H1 (cell line): ENCODE measurements at regions not wholly inside any gene's neighbourhood (a gene's known extent, or its start where the extent isn't known, plus 50 kb on each side); places are given as distances from the start of the nearest gene placed in this dataset.

ENCODE experiments used
- CTCF ChIA-PET: fragments of 300-600 bp; sonication (Branson Sonifier 250); formaldehyde crosslinking; loops from one replicate; lab custom pipeline; 2021; ENCODE audit not compliant: partially characterized antibody; lab: Charles Lee
- POLR2A ChIA-PET: fragments of 300-600 bp; sonication (Branson Sonifier 250); formaldehyde crosslinking; loops from one replicate; lab custom pipeline; 2021; ENCODE audit warnings: inconsistent platforms; ENCODE audit not compliant: partially characterized antibody; lab: Charles Lee
- DNase-seq, 2 experiments: peaks; one replicate each; pipeline versions ENCODE4 v3.0.0 to v3.0.0-alpha.2; 2010 to 2022; ENCODE audit warnings: low spot score in 2 of 2, low read depth in 1 of 2, mixed read lengths in 1 of 2
- FAIRE-seq: peaks from 2 replicates; lab custom pipeline; 2011; peaks lifted over from hg19 to GRCh38; lab: Jason Lieb, UNC
- H2AFZ ChIP-seq: 2 replicates; pipeline ENCODE4 v1.8.1; 2012; ENCODE audit warnings: low read length, inconsistent platforms
- H2AK5ac ChIP-seq: 2 replicates; pipeline ENCODE4 v1.6.1; 2013; ENCODE audit warnings: low read depth, low read length
- H2BK120ac ChIP-seq: replicated peaks from 2 replicates; pipeline ENCODE3; 2013; ENCODE audit warnings: low read depth, low read length, inconsistent platforms
- H2BK12ac ChIP-seq: 2 replicates; pipeline ENCODE4 v1.6.1; 2013; ENCODE audit warnings: low read depth, low read length
- H2BK15ac ChIP-seq: 2 replicates; pipeline ENCODE4 v1.6.1; 2013; ENCODE audit warnings: low read length
- H2BK20ac ChIP-seq: 2 replicates; pipeline ENCODE4 v1.6.1; 2013; ENCODE audit warnings: low read length
- H2BK5ac ChIP-seq: 2 replicates; pipeline ENCODE4 v1.6.1; 2013; ENCODE audit warnings: low read depth, low read length
- H3K14ac ChIP-seq: 2 replicates; pipeline ENCODE4 v1.6.1; 2013; ENCODE audit warnings: inconsistent platforms; ENCODE audit not compliant: insufficient read length
- H3K18ac ChIP-seq: 2 replicates; pipeline ENCODE4 v1.6.1; 2013; ENCODE audit warnings: low read length; ENCODE audit errors: extremely low read depth
- H3K23ac ChIP-seq: 2 replicates; pipeline ENCODE4 v1.6.1; 2013; ENCODE audit warnings: inconsistent platforms; ENCODE audit not compliant: insufficient read length
- H3K23me2 ChIP-seq: 2 replicates; pipeline ENCODE4 v1.6.1; 2013; ENCODE audit warnings: low read depth, low read length
- H3K27ac ChIP-seq: 2 replicates; pipeline ENCODE4 v1.6.1; 2011; ENCODE audit warnings: low read depth, low read length, inconsistent platforms
- H3K27me3 ChIP-seq, 4 experiments: replicated peaks in 1 of 4; 1 replicate in 1 of 4; 2 replicates in 3 of 4; pipeline versions ENCODE4 v1.6.1 to v1.8.1; 2011 to 2013; ENCODE audit warnings: low read length in 3 of 4, mild to moderate bottlenecking in 3 of 4, inconsistent platforms in 2 of 4, mixed read lengths in 2 of 4, moderate library complexity in 1 of 4; ENCODE audit not compliant: control insufficient read depth in 3 of 4, insufficient read depth in 3 of 4; ENCODE audit errors: extremely low read depth in 1 of 4
- H3K36me3 ChIP-seq, 4 experiments: 2 replicates each; pipeline versions ENCODE4 v1.6.1 to v1.8.1; 2011 to 2013; ENCODE audit warnings: mild to moderate bottlenecking in 4 of 4, low read length in 3 of 4, moderate library complexity in 2 of 4, control low read depth in 1 of 4, inconsistent platforms in 1 of 4; ENCODE audit not compliant: insufficient read depth in 4 of 4, control insufficient read depth in 2 of 4
- H3K4ac ChIP-seq: replicated peaks from 2 replicates; pipeline ENCODE3; 2013; ENCODE audit warnings: low read length, low read depth, mixed read lengths, inconsistent platforms; ENCODE audit not compliant: insufficient read length
- H3K4me1 ChIP-seq, 4 experiments: replicated peaks in 1 of 4; 1 replicate in 1 of 4; 2 replicates in 3 of 4; pipeline versions ENCODE4 v1.6.1 to v1.8.1; 2011 to 2013; ENCODE audit warnings: low read length in 3 of 4, inconsistent platforms in 2 of 4, mixed read lengths in 1 of 4; ENCODE audit not compliant: insufficient read depth in 4 of 4, control insufficient read depth in 3 of 4
- H3K4me2 ChIP-seq, 2 experiments: 2 replicates each; pipeline versions ENCODE4 v1.6.1 to v1.8.1; 2011 to 2013; ENCODE audit warnings: low read depth in 2 of 2, low read length in 2 of 2, control low read depth in 1 of 2, inconsistent platforms in 1 of 2, mild to moderate bottlenecking in 1 of 2; ENCODE audit not compliant: insufficient read depth in 1 of 2
- H3K4me3 ChIP-seq, 4 experiments: fragments of 200-600, 300-600 bp in 1 of 4; sonication (generic), shearing (Covaris generic), sonication (Bioruptor Twin) in 1 of 4; 2 replicates each; pipeline versions ENCODE4 v1.5.1 to v1.8.1; 2011 to 2016; ENCODE audit warnings: low read length in 4 of 4, low read depth in 3 of 4, control low read depth in 2 of 4, inconsistent platforms in 2 of 4, mild to moderate bottlenecking in 2 of 4, mixed read lengths in 1 of 4, moderate library complexity in 1 of 4; ENCODE audit not compliant: insufficient read depth in 2 of 4; ENCODE audit errors: extremely low read depth in 1 of 4
- H3K56ac ChIP-seq: replicated peaks from 2 replicates; pipeline ENCODE3; 2013; ENCODE audit warnings: low read depth, mild to moderate bottlenecking, mixed read lengths, low read length, inconsistent platforms; ENCODE audit not compliant: insufficient read length
- H3K79me1 ChIP-seq: 2 replicates; pipeline ENCODE4 v1.6.1; 2013; ENCODE audit warnings: low read depth, low read length, control low read depth
- H3K79me2 ChIP-seq, 2 experiments: 2 replicates each; pipeline versions ENCODE4 v1.6.1 to v1.8.1; 2012 to 2013; ENCODE audit warnings: low read length in 2 of 2, mild to moderate bottlenecking in 2 of 2, inconsistent platforms in 1 of 2; ENCODE audit not compliant: insufficient read depth in 2 of 2, control insufficient read depth in 1 of 2
- H3K9ac ChIP-seq, 4 experiments: replicated peaks in 1 of 4; 1 replicate in 1 of 4; 2 replicates in 3 of 4; pipeline versions ENCODE4 v1.6.1 to v1.8.1; 2011 to 2013; ENCODE audit warnings: low read depth in 3 of 4, low read length in 3 of 4, control low read depth in 2 of 4, mild to moderate bottlenecking in 2 of 4, moderate library complexity in 2 of 4, inconsistent platforms in 1 of 4; ENCODE audit errors: extremely low read depth in 1 of 4
- H3K9me3 ChIP-seq, 2 experiments: 2 replicates each; pipeline versions ENCODE4 v1.6.1 to v1.8.1; 2012 to 2013; ENCODE audit warnings: mild to moderate bottlenecking in 2 of 2, moderate library complexity in 2 of 2, control low read depth in 1 of 2, inconsistent platforms in 1 of 2, low read depth in 1 of 2, low read length in 1 of 2, mixed read lengths in 1 of 2; ENCODE audit not compliant: insufficient read depth in 2 of 2
- H4K20me1 ChIP-seq, 2 experiments: replicated peaks in 1 of 2; 2 replicates each; pipeline versions ENCODE3 to v1.8.1; 2011 to 2013; ENCODE audit warnings: inconsistent platforms in 2 of 2, low read length in 2 of 2, mild to moderate bottlenecking in 1 of 2; ENCODE audit not compliant: insufficient read depth in 2 of 2, control insufficient read depth in 1 of 2
- H4K5ac ChIP-seq: 2 replicates; pipeline ENCODE4 v1.6.1; 2013; ENCODE audit warnings: low read length, low read depth, mixed read lengths, inconsistent platforms; ENCODE audit not compliant: insufficient read length
- H4K8ac ChIP-seq: 2 replicates; pipeline ENCODE4 v1.8.0; 2013; ENCODE audit warnings: mild to moderate bottlenecking, moderate library complexity, low read length, inconsistent platforms; ENCODE audit not compliant: insufficient read depth; ENCODE audit errors: extremely low read depth
- H4K91ac ChIP-seq: replicated peaks from 2 replicates; pipeline ENCODE3; 2013; ENCODE audit warnings: low read length, mixed read lengths, inconsistent platforms; ENCODE audit not compliant: insufficient read length
- BCL11A ChIP-seq, 2 experiments: IDR thresholded peaks; one replicate each; pipeline ENCODE4 v1.6.1; 2011; ENCODE audit warnings: low read depth in 2 of 2, low read length in 2 of 2, mild to moderate bottlenecking in 2 of 2
- MAX ChIP-seq: IDR thresholded peaks from 2 replicates; pipeline ENCODE4 v1.6.1; 2012; ENCODE audit warnings: inconsistent platforms
- NANOG ChIP-seq: IDR thresholded peaks from 2 replicates; pipeline ENCODE4 v1.6.1; 2011; ENCODE audit warnings: low read length, low read depth, mild to moderate bottlenecking, inconsistent platforms; ENCODE audit not compliant: insufficient read depth, poor library complexity, severe bottlenecking
- RAD21 ChIP-seq, 2 experiments: IDR thresholded peaks in 1 of 2; conservative IDR thresholded peaks in 1 of 2; 2 replicates each; pipeline ENCODE4 v1.6.1; 2011; ENCODE audit warnings: low read depth in 2 of 2, low read length in 2 of 2, improper control_type of control experiment in 1 of 2, inconsistent platforms in 1 of 2, mild to moderate bottlenecking in 1 of 2, moderate library complexity in 1 of 2
- WGBS, 2 experiments: shearing (Covaris generic) in 1 of 2; methylation state at CpG; one replicate each; pipeline versions ENCODE4 v1.1.6 to v1.1.7; 2013 to 2015; ENCODE audit warnings: low lambda C conversion rate in 2 of 2, mixed read lengths in 2 of 2, inconsistent platforms in 1 of 2, low coverage in 1 of 2, missing lambda C conversion rate in 1 of 2; ENCODE audit not compliant: insufficient replicate concordance in 2 of 2, insufficient coverage in 1 of 2, insufficient read length in 1 of 2; ENCODE audit errors: extremely low coverage in 1 of 2, missing lambda C conversion rate in 1 of 2; 5-methylcytosine and 5-hydroxymethylcytosine counted together

DNA sequence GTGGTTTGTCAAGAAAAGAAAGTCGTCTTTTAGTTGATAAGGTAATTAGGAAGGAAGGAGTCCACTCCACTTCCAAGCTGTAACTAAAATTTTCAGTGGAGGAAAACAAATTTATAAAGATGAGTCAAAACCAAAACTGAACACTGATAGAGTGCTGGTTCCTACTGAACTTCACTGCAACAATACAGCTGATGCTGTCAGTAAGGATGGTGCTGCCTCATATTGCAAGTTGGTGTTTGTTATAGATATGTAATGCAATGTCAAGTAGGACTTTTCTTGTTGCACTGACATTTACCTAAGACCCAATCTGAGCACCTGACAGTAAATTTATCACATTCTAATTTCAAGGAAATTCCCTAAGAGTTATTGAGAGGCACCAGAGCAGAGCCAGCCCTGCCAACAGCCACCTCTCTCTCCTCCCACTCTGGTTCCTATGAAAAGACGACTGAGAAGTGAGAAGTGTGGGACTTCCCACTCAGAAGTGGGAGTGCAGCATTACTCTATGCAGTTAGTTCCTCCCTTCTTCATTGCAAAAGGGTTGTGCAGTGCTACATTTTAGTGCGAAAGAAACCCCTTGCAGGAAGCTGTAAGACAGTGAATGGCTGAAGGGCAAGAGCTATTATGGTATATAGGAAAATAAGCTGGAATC is 350.8 kb downstream of the NFIB start:
- POLR2A ChIA-PET = no interaction called here
- no peak overlapping the region for H4K5ac ChIP-seq
- 79% methylated on average over 3 of the region's 3 CpGs; no CpG with 5 or more reads in 1 of the 2 experiments for WGBS, 2 experiments
- TF ChIP-seq MAX = no peak
- TF ChIP-seq BCL11A (IDR thresholded peaks at IDR 0.05; ENCODE audit: low read depth in 2 of 2, low read length in 2 of 2) = no peak
- TF ChIP-seq NANOG = no peak
- TF ChIP-seq RAD21 (IDR thresholded peaks at IDR 0.05 in 1 of 2, conservative IDR thresholded peaks at IDR 0.05 in 1 of 2; ENCODE audit: low read depth in 2 of 2, low read length in 2 of 2) = no peak

More for the DNA sequence above, 350.8 kb downstream of the NFIB start:
- H4K8ac ChIP-seq = no peak overlapping the region
- H2AK5ac ChIP-seq = no peak overlapping the region
- no peak overlapping the region for H2AFZ ChIP-seq
- H3K56ac ChIP-seq = no peak overlapping the region
- H3K18ac ChIP-seq = no peak overlapping the region
- H3K79me2 ChIP-seq = no peaks in the 10 kb centered on the region
- H3K4me2 ChIP-seq = no peak overlapping the region
- H2BK120ac ChIP-seq = no peak overlapping the region
- FAIRE-seq (no peak), DNase-seq (no peak)
- H3K4ac ChIP-seq = no peak overlapping the region
- no peak overlapping the region for H3K9ac ChIP-seq
- H3K23me2 ChIP-seq = no peaks in the 10 kb centered on the region
- no peaks in the 10 kb centered on the region; a peak in 1 of 7 replicates for H3K27me3 ChIP-seq
- no peak overlapping the region for H3K14ac ChIP-seq
- H3K36me3 ChIP-seq = no peaks in the 10 kb centered on the region
- no peak overlapping the region for H3K27ac ChIP-seq
- H2BK15ac ChIP-seq = no peak overlapping the region
- H2BK20ac ChIP-seq = no peak overlapping the region
- no peak overlapping the region for H3K23ac ChIP-seq
- no peak overlapping the region for H3K4me3 ChIP-seq
- no peaks in the 10 kb centered on the region for H3K4me1 ChIP-seq
- CTCF ChIA-PET = interaction anchor here (1.0 kb wide), 1 partner anchor 12 kb away, joined by 3 read pairs; no protein-coding TSS in a partner anchor
- H4K91ac ChIP-seq = no peak overlapping the region
- no peaks in the 10 kb centered on the region for H3K79me1 ChIP-seq
- H2BK5ac ChIP-seq = no peak overlapping the region
- H2BK12ac ChIP-seq = no peak overlapping the region
- no peaks in the 10 kb centered on the region for H4K20me1 ChIP-seq
- H3K9me3 ChIP-seq = no peaks in the 10 kb centered on the region
